HG03175 (cell line): ENCODE measurements at regions not wholly inside any gene's neighbourhood (a gene's known extent, or its start where the extent isn't known, plus 50 kb on each side); places are given as distances from the start of the nearest gene placed in this dataset.
"Not testable (repeated sequence)": the region's sequence is repeated elsewhere in the genome, so short reads cannot be mapped to it uniquely, and the experiment has no call there.

Source experiments
- ATAC-seq: cut with Tn5 transposase; IDR thresholded peaks from one replicate; pipeline ENCODE4 v1.9.1; 2021; ENCODE audit warnings: mild to moderate bottlenecking, moderate library complexity; ENCODE audit not compliant: unreplicated experiment

- ATAC-seq, result no peak
Observed at GRCh38 chr12:88921890-88922532, 341.7 kb upstream of the KITLG start.

GRCh38 chr12:88921434-88921833 is 341.2 kb upstream of the KITLG start:
- ATAC-seq, result no peak

DNA sequence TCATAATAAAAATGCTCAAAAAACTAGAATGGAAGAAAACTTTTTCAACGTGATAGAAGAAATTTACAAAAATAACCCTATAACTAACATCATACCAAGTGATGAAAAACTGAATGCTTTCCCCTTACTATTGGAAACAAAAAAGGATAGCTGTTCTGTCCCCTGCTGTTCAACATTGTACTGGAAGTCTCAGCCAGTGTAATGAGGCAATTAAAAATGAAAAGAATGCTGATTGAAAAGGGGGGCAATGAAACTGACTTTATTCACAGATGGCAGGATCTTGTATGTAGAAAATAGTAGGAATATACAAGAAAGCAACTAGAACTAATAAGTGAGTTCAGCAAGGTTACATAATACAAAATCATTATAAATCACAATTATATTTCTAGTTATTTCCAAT is 337.9 kb upstream of the KITLG start:
- no peak for ATAC-seq

- ATAC-seq, result no peak
Observed at GRCh38 chr12:88914967-88915366, 334.7 kb upstream of the KITLG start.

GRCh38 chr12:88909510-88909909 is 329.2 kb upstream of the KITLG start:
- ATAC-seq, result no peak

GRCh38 chr12:88908345-88908744 is 328.1 kb upstream of the KITLG start:
- no peak for ATAC-seq

GRCh38 chr12:88904705-88905104 is 324.4 kb upstream of the KITLG start:
- no peak for ATAC-seq

GRCh38 chr12:88903333-88903732 is 323.1 kb upstream of the KITLG start:
- ATAC-seq, result no peak

- no peak for ATAC-seq
Observed at GRCh38 chr12:88897723-88898122, 317.5 kb upstream of the KITLG start.

DNA sequence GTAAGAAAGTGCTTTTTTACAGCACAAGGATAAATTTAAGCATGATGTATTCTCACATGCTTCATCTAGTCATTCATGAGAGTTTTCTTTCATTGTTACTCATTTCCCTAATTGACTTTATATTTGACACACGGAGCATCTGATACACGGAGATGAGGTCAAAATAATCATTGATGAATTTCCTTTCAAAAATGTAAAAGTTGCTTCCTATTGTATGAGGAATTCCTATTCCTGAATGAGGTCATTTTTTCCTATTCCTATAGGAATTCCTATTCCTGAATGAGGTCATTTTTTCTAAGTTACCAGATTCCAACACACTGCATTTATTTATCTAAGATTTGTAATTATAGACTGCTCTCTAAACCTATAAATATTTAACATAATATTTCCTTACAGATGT is 316.7 kb upstream of the KITLG start:
- no peak for ATAC-seq

DNA sequence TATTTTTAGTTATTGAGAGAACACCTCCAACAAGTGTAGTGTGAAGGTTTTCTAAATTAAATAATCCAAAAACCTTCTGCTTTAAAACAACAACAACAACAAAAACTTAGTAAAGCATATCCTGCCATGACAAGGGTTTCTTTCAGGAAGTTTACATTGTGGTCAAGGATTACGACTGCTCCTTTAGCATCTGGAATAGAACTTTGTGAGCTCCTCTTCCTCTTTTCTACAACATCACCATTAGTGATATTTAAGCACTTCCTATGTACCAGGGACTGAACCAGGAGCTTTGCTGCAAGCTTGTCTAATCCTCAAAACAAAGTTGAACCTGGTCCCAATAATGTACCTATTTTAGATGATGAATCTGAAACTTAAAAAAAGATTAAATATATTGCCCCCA is 315.4 kb upstream of the KITLG start:
- no peak for ATAC-seq

DNA sequence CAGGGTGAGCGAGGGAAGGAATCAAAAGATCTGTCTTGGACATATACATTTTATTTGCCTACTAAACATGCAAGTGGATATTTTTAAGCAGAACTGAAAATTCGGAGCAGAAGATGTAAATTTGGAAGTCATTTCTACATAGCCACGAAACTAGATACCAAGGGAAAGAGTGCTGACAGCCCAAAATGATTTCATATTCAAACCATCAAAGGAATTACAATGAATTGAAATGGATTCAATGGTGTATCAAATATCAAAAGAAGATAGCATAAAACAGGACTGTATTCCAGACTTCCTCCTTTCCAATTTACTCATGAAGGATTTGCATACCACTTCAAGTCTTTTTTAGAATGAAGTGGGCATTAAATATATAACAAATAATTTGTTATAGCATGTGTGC is 313.5 kb upstream of the KITLG start:
- no peak for ATAC-seq

DNA sequence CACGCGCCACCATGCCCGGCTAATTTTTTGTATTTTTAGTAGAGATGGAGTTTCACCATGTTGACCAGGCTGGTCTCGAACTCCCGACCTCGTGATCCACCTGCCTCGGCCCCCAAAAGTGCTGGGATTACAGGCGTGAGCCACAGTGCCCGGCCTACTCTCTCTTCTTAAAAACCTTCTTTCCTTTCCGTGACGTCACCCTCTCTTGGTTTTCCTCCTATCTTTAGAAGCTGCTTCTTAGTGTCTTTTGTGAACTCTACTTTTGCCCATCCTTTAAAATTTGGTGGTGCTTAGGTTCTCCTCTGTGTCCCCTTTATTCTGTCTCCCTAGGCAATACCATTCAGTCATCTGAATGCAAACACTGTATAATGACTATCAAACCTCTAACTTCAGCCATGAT is 311.2 kb upstream of the KITLG start:
- not testable (repeated sequence) for ATAC-seq

- no peak for ATAC-seq
Observed at GRCh38 chr12:88889326-88890110, 309.2 kb upstream of the KITLG start.

DNA sequence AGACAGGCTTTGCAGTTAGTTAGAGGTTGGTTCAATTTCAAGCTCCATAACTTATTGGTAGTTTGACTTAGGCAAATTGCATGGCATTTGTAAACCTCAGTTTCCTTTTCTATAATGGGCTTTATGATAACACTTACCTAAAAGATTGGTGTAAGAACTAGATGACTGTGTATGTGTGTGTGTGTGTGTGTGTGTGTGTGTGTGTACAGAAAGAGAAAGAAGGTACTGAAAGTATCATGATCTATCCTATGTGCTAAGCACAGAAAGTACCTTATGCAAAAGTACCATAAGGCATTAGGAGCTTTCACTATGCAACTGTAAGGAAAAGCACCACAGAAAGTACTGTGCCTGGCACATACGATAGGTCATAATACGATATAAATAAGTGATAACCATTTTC is 304.3 kb upstream of the KITLG start:
- ATAC-seq, result peak; percentile 78

- no peak for ATAC-seq
Observed at GRCh38 chr12:88882662-88883061, 302.4 kb upstream of the KITLG start.

DNA sequence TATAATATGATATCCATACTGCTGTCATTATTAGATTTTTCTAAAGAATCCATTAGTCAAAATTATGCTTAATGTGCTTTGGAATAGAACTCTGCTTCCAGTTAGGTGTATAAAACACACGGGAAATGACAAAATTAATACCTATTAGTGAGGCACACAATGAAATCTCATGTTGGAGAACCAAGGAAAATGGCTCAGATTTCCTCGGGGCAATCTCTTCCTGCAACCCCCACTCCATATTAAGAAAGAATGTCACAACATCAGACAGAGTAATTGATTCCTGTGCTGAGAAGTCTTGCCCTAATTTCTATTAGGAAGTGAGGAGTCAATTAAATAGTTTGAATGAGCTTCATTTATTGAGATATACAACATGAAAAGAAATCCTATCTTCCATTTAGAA is 299.8 kb upstream of the KITLG start:
- ATAC-seq, result no peak

DNA sequence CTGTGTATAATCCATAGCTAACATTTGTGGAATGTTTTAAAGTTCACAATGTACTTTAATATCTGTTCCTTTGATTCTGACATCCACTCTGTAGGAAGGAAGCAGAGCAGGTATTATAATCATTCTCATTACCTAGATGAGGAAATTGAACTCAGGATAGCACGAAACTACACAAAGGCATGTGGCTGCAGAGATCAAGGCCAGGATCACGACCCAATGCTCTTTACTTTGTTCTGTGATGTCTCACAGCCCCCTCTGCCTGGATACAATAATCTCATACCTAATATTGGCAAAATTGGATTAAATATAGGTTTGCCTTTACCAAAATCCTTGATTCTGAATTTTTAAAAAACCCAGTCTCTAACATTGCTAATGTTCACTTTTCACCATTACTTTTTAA is 298.0 kb upstream of the KITLG start:
- ATAC-seq, result no peak

DNA sequence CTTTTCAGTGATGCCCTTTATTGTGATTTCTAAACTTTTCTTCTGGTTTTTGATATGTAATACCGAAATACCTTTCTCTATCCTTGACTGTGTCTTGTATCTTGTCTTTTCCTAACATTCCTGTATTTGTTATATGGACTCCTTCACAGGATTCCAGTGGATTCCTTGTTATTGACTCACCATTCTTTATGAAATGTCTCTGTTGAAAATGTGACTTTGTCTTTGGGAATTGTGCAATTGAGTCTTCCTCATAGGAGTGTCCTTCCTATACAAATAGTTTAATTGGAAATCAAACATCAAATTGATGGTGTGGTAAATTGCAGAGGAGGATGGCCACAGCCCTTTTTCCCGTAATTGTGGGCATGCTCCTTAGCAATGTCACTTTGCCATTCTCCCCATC is 296.6 kb upstream of the KITLG start:
- no peak for ATAC-seq

GRCh38 chr12:88870000-88870737 is 289.9 kb upstream of the KITLG start:
- no peak for ATAC-seq

DNA sequence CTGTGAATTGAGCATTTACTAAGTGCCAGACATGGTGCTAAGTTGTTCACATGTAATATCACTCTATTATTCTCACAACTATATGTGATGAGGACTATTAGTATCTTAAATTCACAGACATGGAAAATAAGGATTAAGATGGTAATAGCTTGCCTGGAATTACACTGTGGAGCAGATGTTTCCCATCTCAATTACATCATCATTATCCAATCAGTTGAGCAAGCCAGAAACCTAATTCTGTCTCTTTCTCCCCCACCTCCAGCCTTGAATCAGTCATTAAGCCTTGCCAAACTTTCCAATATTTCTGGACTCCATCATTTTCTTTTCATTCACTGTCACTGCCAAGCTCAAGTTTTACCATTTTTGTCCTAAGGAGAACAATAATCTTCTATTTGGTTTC is 287.8 kb upstream of the KITLG start:
- no peak for ATAC-seq

GRCh38 chr12:88867510-88867909 is 287.2 kb upstream of the KITLG start:
- ATAC-seq, result no peak
